ENCODE measurements at regions not wholly inside any gene's neighbourhood (a gene's known extent, or its start where the extent isn't known, plus 50 kb on each side); places are given as distances from the start of the nearest gene placed in this dataset.
"Not testable (repeated sequence)": the region's sequence is repeated elsewhere in the genome, so short reads cannot be mapped to it uniquely, and the experiment has no call there.

DNA sequence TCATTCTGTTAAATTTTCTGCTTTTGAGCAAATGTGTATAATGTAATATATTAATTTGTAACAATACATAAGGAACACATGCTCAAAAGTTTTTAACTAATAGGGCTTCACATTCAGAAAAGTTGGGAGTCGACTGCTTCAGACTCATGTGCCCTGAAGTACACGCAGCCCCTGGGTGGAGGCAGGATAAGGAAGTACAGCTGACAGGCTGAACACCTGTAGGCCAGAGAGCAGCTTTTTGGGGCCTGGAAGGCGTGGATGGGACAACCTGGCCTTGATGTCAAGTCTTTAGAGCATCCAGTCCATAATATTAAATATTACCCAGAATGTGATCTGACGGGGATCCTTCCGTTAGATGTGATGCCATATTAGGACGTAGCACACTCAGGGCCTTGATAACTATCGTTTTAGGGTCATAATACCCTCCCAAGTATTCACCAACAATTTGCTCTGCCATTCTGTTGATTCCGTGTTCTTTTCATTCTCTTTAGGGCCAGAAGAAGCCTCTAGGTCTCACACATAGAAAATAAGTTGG is 485.2 kb downstream of the SIPA1L2 start:
- H3K27me3 ChIP-seq (ENCODE audit: insufficient read depth, poor library complexity, severe bottlenecking): no peaks in the 10 kb centered on the region
- no peak overlapping the region for H3K4me3 ChIP-seq (replicated peaks; ENCODE audit: insufficient read depth, low read length)
- TF ChIP-seq SPI1 (IDR thresholded peaks at IDR 0.05; ENCODE audit: borderline replicate concordance, low read depth): no peak
- TF ChIP-seq, protein P1, sequence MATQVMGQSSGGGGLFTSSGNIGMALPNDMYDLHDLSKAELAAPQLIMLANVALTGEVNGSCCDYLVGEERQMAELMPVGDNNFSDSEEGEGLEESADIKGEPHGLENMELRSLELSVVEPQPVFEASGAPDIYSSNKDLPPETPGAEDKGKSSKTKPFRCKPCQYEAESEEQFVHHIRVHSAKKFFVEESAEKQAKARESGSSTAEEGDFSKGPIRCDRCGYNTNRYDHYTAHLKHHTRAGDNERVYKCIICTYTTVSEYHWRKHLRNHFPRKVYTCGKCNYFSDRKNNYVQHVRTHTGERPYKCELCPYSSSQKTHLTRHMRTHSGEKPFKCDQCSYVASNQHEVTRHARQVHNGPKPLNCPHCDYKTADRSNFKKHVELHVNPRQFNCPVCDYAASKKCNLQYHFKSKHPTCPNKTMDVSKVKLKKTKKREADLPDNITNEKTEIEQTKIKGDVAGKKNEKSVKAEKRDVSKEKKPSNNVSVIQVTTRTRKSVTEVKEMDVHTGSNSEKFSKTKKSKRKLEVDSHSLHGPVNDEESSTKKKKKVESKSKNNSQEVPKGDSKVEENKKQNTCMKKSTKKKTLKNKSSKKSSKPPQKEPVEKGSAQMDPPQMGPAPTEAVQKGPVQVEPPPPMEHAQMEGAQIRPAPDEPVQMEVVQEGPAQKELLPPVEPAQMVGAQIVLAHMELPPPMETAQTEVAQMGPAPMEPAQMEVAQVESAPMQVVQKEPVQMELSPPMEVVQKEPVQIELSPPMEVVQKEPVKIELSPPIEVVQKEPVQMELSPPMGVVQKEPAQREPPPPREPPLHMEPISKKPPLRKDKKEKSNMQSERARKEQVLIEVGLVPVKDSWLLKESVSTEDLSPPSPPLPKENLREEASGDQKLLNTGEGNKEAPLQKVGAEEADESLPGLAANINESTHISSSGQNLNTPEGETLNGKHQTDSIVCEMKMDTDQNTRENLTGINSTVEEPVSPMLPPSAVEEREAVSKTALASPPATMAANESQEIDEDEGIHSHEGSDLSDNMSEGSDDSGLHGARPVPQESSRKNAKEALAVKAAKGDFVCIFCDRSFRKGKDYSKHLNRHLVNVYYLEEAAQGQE (IDR thresholded peaks at IDR 0.05; ENCODE audit: insufficient replicate concordance, low read depth): no peak
- TF ChIP-seq GABPA (IDR thresholded peaks at IDR 0.05; ENCODE audit: low read depth): no peak
- no peak for TF ChIP-seq POLR2AphosphoS5 (IDR thresholded peaks at IDR 0.05; ENCODE audit: low read depth)
- TF ChIP-seq, protein P2, sequence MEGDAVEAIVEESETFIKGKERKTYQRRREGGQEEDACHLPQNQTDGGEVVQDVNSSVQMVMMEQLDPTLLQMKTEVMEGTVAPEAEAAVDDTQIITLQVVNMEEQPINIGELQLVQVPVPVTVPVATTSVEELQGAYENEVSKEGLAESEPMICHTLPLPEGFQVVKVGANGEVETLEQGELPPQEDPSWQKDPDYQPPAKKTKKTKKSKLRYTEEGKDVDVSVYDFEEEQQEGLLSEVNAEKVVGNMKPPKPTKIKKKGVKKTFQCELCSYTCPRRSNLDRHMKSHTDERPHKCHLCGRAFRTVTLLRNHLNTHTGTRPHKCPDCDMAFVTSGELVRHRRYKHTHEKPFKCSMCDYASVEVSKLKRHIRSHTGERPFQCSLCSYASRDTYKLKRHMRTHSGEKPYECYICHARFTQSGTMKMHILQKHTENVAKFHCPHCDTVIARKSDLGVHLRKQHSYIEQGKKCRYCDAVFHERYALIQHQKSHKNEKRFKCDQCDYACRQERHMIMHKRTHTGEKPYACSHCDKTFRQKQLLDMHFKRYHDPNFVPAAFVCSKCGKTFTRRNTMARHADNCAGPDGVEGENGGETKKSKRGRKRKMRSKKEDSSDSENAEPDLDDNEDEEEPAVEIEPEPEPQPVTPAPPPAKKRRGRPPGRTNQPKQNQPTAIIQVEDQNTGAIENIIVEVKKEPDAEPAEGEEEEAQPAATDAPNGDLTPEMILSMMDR (IDR thresholded peaks at IDR 0.05; ENCODE audit: insufficient read depth, low read length): no peak
- H3K27ac ChIP-seq (replicated peaks): no peak overlapping the region
- DNase-seq (ENCODE audit: low read depth in 1 of 2, low spot score in 1 of 2): no peak

DNA sequence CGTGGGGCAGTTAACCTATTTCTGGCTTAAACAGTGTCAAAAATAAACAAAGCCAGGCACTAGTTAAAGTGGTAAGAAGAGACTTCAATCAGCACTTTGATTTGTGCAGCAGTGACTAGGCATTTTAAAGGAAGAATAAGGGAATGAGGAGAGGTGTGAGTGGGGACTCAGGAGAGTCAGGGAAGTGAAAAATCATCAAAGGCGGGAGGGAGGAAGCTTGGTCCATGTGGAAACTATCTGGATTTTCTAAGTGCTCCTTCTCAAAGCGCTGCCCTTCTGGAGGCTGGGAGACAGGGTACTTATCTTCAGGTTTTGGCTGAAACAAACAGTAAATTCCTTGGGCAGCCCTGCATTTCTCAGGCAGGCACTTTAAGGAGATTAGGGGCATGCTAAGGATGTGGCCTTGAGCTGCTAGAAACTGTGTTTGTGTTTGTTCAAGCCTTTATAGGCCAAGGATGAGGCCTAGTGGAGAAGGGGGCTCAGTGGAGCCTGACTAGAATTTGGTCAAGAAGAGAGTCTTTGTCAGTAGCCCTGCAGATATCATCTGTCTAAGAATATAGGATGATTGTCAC is 486.5 kb downstream of the SIPA1L2 start:
- no peak overlapping the region for H3K4me3 ChIP-seq (replicated peaks; ENCODE audit: insufficient read depth, low read length)
- no peaks in the 10 kb centered on the region for H3K27me3 ChIP-seq (ENCODE audit: insufficient read depth, poor library complexity, severe bottlenecking)
- H3K27ac ChIP-seq (replicated peaks): no peak overlapping the region
- no peak for TF ChIP-seq GABPA (IDR thresholded peaks at IDR 0.05; ENCODE audit: low read depth)
- TF ChIP-seq, protein P2 (IDR thresholded peaks at IDR 0.05; ENCODE audit: insufficient read depth, low read length): no peak
- DNase-seq (ENCODE audit: low read depth in 1 of 2, low spot score in 1 of 2): no peak

DNA sequence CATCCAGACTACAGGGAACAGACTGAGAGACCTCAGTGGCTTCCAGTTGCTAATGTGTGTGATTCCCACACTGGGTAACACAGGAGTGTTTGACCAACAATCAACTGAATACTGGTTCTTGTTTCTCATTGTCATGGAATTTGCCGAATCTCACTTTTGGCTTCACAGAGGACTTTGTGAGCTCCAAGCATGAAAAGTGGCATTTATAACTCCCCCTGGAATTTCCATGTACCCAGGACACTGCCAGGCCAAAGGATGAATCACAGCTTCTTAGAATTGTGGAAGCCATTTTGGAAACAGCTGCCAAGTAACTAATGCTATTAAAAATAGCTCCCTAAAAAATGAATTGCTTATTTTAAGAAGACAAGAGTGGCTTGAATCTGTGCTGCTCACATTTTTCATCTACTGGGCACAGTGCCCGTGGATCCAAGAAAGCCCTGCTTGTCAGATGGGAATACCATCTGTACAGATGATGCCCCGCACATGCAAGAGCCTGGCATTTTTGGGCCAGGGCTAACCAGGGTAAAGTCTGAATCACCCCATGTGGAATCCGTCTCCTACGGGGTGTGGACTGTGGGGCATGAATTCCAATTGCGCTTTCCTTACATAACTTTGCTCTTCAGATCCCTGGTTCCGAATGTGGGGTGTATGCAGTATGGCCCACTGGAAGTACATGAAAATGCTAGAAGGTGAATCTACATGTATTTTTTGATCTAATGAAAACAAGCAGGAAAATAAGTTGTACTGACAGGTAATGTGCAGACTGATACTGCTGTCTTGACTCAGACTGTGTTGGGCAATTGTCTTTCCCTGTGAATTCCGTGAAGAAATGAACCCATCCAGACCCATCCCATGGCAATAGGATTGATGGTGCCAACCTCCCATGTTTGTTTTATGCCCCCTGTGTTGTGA is 487.3 kb downstream of the SIPA1L2 start:
- Histone ChIP-seq H3K27me3 (ENCODE audit: insufficient read depth, poor library complexity, severe bottlenecking) (no peaks in the 10 kb centered on the region), H3K27ac (replicated peaks) (no peak overlapping the region), H3K4me3 (replicated peaks; ENCODE audit: insufficient read depth, low read length) (no peak overlapping the region)
- no peak for TF ChIP-seq POLR2AphosphoS5 (IDR thresholded peaks at IDR 0.05; ENCODE audit: low read depth)
- no peak for TF ChIP-seq SPI1 (IDR thresholded peaks at IDR 0.05; ENCODE audit: borderline replicate concordance, low read depth)
- TF ChIP-seq, protein P2 (IDR thresholded peaks at IDR 0.05; ENCODE audit: insufficient read depth, low read length): no peak
- TF ChIP-seq GABPA (IDR thresholded peaks at IDR 0.05; ENCODE audit: low read depth): no peak
- TF ChIP-seq, protein P1 (IDR thresholded peaks at IDR 0.05; ENCODE audit: insufficient replicate concordance, low read depth): no peak
- DNase-seq (ENCODE audit: low read depth in 1 of 2, low spot score in 1 of 2): no peak

DNA sequence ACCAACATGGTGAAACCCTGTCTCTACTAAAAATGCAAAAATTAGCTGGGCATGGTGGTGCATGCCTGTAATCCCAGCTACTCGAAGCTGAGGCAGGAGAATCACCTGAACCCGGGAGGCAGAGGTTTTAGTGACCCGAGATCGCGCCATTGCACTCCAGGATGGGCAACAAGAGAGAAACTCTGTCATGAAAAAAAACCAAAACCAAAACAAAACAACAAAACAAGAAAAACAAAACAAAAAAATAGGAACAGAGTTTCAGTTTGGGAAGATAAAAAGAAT is 488.8 kb downstream of the SIPA1L2 start:
- H3K4me3 ChIP-seq (replicated peaks; ENCODE audit: insufficient read depth, low read length); H3K27ac ChIP-seq (replicated peaks); DNase-seq (ENCODE audit: low read depth in 1 of 2, low spot score in 1 of 2); H3K27me3 ChIP-seq (ENCODE audit: insufficient read depth, poor library complexity, severe bottlenecking): not testable (repeated sequence)
